ENCODE measurements at regions not wholly inside any gene's neighbourhood (a gene's known extent, or its start where the extent isn't known, plus 50 kb on each side); places are given as distances from the start of the nearest gene placed in this dataset.

DNA sequence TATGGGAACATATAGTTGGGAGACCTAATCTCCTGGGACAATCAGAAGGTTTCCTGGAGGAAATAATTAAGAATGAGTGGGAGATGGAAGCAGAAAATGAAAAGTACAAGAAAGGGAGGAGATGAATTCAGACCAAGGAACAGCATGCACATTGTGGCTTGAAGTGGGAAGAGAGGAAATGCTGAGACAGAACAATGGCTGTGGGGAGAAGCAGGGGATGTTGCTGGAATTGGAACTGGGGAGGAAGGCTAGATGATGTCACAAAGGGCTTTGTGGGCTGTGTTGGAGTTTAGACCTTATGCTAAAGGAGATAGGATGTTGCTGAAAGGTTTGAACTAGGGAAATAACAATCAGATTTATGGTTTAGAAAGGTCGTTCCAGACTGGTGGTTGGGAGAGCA is 119.5 kb upstream of the DIPK2B start:
- H3K27ac Mint-ChIP-seq: no peak overlapping the region
- no peak overlapping the region for H3K4me3 Mint-ChIP-seq
- no peaks in the 10 kb centered on the region for H3K36me3 Mint-ChIP-seq (ENCODE audit: low read depth)
- peaks cover 12% of the 10 kb centered on the region for H3K27me3 Mint-ChIP-seq
- no peaks in the 10 kb centered on the region for H3K4me1 Mint-ChIP-seq
- ATAC-seq (replicated peaks): no peak
- H3K9me3 Mint-ChIP-seq: no peaks in the 10 kb centered on the region

DNA sequence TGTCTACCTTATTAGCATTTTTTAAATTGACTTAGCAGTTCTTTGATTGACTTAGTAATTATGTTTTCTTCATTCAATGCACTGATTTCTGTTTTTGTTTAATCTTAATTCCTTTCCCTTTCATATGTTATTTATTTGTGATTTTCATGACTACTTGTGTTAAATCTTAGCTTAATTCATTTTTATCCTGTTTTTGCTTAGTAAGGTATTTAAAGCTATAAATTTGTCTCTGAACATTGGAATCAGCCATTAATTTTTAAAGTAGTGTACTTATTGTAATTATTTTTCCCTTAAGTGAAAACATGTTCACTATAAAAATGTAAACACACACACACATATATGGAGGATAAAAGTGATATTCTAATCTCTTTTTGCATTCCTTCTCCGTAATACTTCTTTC is 109.1 kb upstream of the DIPK2B start:
- no peak for ATAC-seq (replicated peaks)
- Mint-ChIP-seq H3K4me1 (no peaks in the 10 kb centered on the region), H3K36me3 (ENCODE audit: low read depth) (no peaks in the 10 kb centered on the region), H3K9me3 (no peaks in the 10 kb centered on the region), H3K27ac (no peak overlapping the region), H3K27me3 (peaks cover 4% of the 10 kb centered on the region), H3K4me3 (no peak overlapping the region)

DNA sequence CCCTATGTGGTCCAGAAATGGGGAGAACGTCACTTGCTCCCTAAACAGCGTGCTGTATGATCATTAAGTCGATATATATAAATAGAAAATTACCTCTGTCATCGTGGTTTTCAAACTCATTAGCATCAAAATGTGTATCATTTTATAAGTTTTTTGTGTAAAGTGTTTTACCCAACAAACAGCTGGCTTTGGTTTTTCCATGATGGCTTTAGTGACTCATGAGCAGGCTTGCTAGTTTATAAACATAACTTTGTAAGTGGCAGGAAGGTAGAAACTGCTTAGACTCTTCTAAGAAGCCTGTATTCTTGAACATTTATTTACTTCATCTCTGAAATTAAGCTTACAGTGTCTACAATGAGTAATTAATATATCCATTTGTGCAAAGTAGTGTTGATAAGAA is 108.4 kb upstream of the DIPK2B start:
- no peaks in the 10 kb centered on the region for H3K4me1 Mint-ChIP-seq
- H3K4me3 Mint-ChIP-seq: no peak overlapping the region
- no peak overlapping the region for H3K27ac Mint-ChIP-seq
- peaks cover 4% of the 10 kb centered on the region for H3K27me3 Mint-ChIP-seq
- no peak for ATAC-seq (replicated peaks)
- H3K9me3 Mint-ChIP-seq: no peaks in the 10 kb centered on the region
- no peaks in the 10 kb centered on the region for H3K36me3 Mint-ChIP-seq (ENCODE audit: low read depth)

DNA sequence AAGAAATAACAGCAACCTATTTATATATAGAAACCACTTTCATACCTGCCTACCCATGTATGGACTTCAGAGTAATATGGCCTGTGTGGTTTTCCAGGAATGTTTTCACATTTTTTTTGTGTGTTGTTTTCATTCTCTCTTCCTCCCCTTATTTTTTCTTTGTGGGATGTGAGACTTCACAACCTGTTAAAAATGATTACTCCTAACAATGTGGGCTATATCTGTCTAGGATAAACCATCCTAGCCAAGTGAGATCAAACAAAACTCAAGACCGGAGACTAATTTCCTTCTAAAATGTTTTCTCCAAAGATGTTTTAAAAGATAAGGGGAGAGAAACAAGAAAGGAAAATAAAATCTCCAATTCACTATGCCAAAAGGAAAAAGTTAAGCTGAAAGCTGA is 106.1 kb upstream of the DIPK2B start:
- Mint-ChIP-seq H3K27ac (no peak overlapping the region), H3K27me3 (no peaks in the 10 kb centered on the region), H3K9me3 (no peaks in the 10 kb centered on the region), H3K4me1 (no peaks in the 10 kb centered on the region), H3K36me3 (ENCODE audit: low read depth) (no peaks in the 10 kb centered on the region), H3K4me3 (no peak overlapping the region)
- no peak for ATAC-seq (replicated peaks)

DNA sequence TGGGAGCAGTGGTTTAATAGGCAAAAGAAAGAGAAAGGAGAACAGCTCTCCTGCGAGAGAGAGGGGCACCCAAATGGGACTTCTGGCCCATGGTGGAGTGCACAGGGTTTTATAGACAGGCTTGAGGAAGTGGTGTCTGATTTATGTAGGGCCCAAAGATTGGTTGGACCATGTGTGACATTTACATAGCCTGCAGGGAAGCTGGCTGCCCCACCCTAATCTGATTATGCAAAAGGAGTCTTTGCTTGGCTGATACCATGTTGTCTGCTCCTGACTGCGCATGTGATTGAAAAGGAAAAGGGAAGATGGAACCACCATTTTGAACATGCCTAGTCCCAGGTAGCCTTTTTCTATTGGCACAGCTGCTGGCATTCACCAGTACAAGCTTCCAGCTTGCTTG is 100.0 kb upstream of the DIPK2B start:
- Mint-ChIP-seq H3K9me3 (no peaks in the 10 kb centered on the region), H3K36me3 (ENCODE audit: low read depth) (no peaks in the 10 kb centered on the region), H3K4me3 (no peak overlapping the region), H3K4me1 (no peaks in the 10 kb centered on the region), H3K27me3 (peaks cover 4% of the 10 kb centered on the region), H3K27ac (no peak overlapping the region)
- ATAC-seq (replicated peaks): no peak

DNA sequence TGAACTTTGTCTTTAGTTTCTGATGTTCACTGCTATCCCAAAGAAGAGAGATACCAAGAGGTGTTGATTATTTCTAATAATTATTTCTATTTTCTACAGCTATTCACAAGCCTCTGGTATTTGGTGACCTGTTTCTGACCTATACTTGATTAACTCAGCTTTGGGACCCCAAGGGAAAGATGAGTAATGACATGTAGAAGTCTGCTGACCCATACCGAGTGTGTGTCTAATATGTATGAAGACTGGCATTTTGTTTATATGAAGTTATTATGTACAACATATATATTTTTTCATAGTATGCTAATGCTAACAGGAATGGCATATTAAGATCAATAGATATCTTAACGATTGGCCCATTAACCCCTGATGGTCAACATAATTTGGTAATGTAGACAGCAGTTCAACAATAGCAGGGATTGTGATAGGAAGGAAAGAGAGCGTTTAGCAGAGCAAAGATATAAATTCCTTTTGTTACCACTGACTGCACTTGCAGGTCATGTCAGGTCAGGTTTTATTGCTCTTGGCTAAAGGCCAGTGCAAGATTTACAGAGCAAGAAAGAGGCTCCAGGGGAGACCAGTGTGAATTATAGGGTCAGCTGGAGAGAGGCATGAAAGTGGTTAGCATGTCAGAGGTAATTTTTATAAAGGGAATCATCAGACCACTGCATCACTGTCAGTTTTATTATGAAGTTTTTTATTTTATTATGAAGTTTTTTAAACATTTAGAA is 94.7 kb upstream of the DIPK2B start:
- H3K9me3 Mint-ChIP-seq: no peaks in the 10 kb centered on the region
- no peak overlapping the region for H3K27ac Mint-ChIP-seq
- no peak for ATAC-seq (replicated peaks)
- no peaks in the 10 kb centered on the region for H3K4me1 Mint-ChIP-seq
- H3K36me3 Mint-ChIP-seq (ENCODE audit: low read depth): no peaks in the 10 kb centered on the region
- peaks cover 3% of the 10 kb centered on the region for H3K27me3 Mint-ChIP-seq
- no peak overlapping the region for H3K4me3 Mint-ChIP-seq

DNA sequence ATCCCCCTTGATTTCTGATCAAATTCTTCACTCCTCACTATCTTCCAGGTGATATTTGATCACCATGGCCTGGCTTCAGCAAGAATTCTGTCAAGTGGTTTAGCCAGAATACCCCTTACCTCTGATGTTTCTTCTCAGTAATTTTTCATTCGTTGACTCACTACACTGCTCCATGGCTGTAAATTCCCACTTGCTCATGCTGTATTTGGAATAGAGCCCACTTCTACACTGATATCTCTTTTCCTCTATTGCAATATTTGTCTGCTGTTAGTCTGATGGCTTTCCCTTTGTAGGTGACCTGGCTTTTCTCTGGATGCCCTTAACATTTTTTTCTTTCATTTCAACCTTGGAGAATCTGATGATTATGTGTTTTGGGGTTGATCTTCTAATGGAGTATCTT is 73.9 kb upstream of the DIPK2B start:
- no peak overlapping the region for H3K4me3 Mint-ChIP-seq
- no peaks in the 10 kb centered on the region for H3K4me1 Mint-ChIP-seq
- H3K36me3 Mint-ChIP-seq (ENCODE audit: low read depth): no peaks in the 10 kb centered on the region
- H3K9me3 Mint-ChIP-seq: peaks cover 3% of the 10 kb centered on the region
- ATAC-seq (replicated peaks): no peak
- H3K27me3 Mint-ChIP-seq: peaks cover 4% of the 10 kb centered on the region
- no peak overlapping the region for H3K27ac Mint-ChIP-seq

DNA sequence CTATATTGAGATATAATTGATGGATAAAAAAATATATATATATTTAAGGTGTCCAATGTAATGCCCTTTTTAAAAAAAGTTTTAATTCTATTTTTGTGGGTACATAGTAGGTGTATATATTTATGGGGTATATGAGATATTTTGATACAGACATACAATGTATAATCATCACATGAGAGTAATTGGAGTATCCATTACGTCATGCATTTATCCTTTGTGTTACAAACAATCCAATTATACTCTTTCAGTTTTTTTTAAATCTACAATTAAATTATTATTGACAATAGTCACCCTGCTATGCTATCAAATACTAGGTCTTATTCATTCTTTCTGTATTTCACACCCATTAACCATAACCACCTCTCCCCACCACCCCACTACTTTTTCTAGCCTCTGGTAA is 66.3 kb upstream of the DIPK2B start:
- Mint-ChIP-seq H3K27ac (no peak overlapping the region), H3K36me3 (ENCODE audit: low read depth) (no peaks in the 10 kb centered on the region)
- ATAC-seq (replicated peaks): no peak

DNA sequence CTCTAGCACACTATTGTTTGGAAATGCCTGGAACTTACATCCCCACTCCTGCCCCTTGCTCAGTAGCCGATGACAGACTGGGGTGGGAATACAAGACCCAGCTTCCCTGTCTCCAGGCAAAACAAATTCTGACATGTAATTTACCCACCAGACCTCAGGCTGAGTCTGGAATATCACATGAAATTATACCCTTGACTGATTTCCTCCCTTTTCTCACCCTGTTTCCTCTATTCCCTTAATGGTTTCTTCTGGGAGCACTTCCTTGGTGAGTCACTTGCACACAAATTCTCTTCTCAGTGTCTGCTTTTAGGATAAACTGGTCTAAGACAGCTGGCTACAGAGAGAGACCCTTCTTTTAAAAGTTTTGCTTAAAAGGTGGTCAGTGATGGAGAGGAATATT is 65.8 kb upstream of the DIPK2B start:
- ATAC-seq (replicated peaks): no peak
- Mint-ChIP-seq H3K4me1 (no peaks in the 10 kb centered on the region), H3K36me3 (ENCODE audit: low read depth) (no peaks in the 10 kb centered on the region), H3K4me3 (no peak overlapping the region), H3K27ac (no peak overlapping the region), H3K9me3 (peaks cover 3% of the 10 kb centered on the region), H3K27me3 (peaks cover 7% of the 10 kb centered on the region)

More for the DNA sequence above, 66.3 kb upstream of the DIPK2B start:
- Mint-ChIP-seq H3K27me3 (peaks cover 7% of the 10 kb centered on the region), H3K4me3 (no peak overlapping the region), H3K9me3 (peaks cover 3% of the 10 kb centered on the region), H3K4me1 (no peaks in the 10 kb centered on the region)

DNA sequence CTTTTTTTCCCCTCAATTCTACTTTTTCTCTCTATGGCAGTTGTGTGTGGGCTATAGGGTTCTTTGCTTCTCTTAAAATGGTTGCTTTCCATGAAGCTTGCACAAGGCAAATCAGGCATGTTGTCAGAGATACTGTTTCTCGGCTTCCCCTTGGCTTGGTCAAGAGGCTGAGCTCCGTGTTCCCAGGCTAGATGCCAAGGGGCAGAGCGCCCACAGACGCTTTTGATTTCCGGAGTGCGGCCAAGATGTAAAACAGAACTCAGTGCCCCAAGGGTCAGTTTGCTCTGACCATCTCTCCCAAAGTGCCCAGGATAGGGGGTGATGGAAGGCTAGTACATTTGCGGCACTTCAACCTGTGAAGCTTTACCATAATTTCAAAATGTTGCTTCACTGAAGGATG is 64.2 kb upstream of the DIPK2B start:
- Mint-ChIP-seq H3K36me3 (ENCODE audit: low read depth) (no peaks in the 10 kb centered on the region), H3K4me1 (no peaks in the 10 kb centered on the region), H3K27me3 (peaks cover 3% of the 10 kb centered on the region), H3K4me3 (no peak overlapping the region), H3K9me3 (no peaks in the 10 kb centered on the region), H3K27ac (no peak overlapping the region)
- ATAC-seq (replicated peaks): no peak

DNA sequence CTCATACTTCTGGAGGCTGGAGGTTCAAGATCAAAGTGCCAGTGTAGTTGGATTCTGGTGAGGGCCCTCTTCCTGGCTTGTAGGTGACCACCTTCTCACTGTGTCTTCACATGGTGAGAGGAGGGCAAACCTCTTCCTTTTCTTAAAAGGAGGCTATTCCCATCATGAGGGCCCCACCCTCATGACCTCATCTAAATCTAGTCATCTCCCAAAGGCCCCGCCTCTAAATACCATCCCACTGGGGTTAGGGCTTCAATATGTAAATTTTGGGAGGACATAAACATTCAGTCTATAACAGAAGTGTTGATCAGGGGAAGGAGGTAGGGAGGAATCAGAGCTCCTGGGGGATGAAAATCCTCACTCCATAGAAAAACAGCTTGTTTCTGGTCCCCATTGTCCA is 60.8 kb upstream of the DIPK2B start:
- ATAC-seq (replicated peaks): no peak
- Mint-ChIP-seq H3K27ac (no peak overlapping the region), H3K36me3 (ENCODE audit: low read depth) (no peaks in the 10 kb centered on the region), H3K9me3 (no peaks in the 10 kb centered on the region), H3K4me1 (no peaks in the 10 kb centered on the region), H3K27me3 (no peaks in the 10 kb centered on the region), H3K4me3 (no peak overlapping the region)

DNA sequence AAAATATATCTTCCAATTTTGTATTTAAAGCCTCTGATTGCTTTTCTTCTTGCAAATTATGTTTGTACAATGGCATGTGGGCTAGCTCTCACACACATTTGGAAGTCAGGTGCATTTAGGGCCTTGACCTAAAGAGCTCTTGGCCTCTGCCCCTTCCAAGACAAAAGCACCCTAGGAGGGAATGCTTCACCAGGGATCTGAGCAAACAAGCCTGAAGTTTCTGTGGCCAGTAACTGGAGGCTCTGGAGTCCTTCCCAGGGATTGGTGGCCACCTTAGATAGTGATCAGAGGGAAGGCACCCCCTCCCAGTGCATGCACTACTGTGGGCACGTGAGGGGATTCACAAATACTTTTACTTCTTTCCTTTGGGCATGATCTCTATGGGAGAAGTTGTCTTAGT is 60.3 kb upstream of the DIPK2B start:
- no peaks in the 10 kb centered on the region for H3K4me1 Mint-ChIP-seq
- ATAC-seq (replicated peaks): no peak
- no peak overlapping the region for H3K4me3 Mint-ChIP-seq
- no peaks in the 10 kb centered on the region for H3K9me3 Mint-ChIP-seq
- no peaks in the 10 kb centered on the region for H3K36me3 Mint-ChIP-seq (ENCODE audit: low read depth)
- no peaks in the 10 kb centered on the region for H3K27me3 Mint-ChIP-seq
- H3K27ac Mint-ChIP-seq: no peak overlapping the region

DNA sequence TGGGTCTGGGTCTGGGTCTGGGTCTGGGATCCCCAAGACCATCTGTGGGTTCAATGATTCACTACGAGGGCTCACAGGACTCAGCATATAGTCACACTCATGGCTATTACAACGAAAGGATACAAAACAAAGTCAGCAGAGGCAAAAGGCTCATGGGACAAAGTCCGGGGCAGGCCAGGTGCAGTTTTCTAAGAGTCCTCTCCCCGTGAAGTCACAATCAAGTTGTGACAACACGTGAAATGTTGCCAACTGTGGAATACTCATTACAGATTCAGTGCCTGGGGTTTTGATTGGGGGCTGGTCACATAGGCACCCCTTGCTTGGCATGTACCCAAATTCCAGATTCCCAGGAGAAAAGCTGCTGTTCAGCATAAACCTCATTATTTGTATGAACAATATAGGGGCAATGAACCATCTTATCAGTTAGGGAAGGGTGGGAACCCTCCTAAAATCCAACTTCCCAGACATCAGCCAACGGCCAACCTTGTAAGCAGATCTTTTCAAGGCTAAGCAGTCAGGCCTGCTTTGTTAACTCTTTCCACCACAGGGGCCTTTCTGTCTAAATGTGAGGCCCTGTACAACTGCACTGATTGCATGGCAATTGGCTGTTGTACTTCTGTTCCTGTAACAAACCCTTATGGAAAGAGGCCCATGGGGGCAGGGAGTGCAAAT is 58.2 kb upstream of the DIPK2B start:
- Mint-ChIP-seq H3K27me3 (no peaks in the 10 kb centered on the region), H3K27ac (no peak overlapping the region), H3K9me3 (no peaks in the 10 kb centered on the region), H3K36me3 (ENCODE audit: low read depth) (no peaks in the 10 kb centered on the region), H3K4me3 (no peak overlapping the region), H3K4me1 (no peaks in the 10 kb centered on the region)
- no peak for ATAC-seq (replicated peaks)

Data from activated T-helper 17 cell treated with anti-CD3 and anti-CD28 coated beads, Interleukin-2, amount 50 U/mL, for 72 hours (primary cell).